ENCODE measurements at regions not wholly inside any gene's neighbourhood (a gene's known extent, or its start where the extent isn't known, plus 50 kb on each side); places are given as distances from the start of the nearest gene placed in this dataset.

GRCh38 chr4:137310593-137311490 is 221.5 kb downstream of the PCDH18 start:
- no peak for DNase-seq (ENCODE audit: low spot score)
- H3K27me3 ChIP-seq, result no peaks in the 10 kb centered on the region
- peaks cover 2% of the 10 kb centered on the region for H3K9me3 Mint-ChIP-seq
- no peaks in the 10 kb centered on the region for H3K4me1 Mint-ChIP-seq
- H2AFZ ChIP-seq (replicated peaks), result no peak overlapping the region
- H3K9ac ChIP-seq, result no peak overlapping the region
- H3F3A ChIP-seq (ENCODE audit: low read depth), result no peaks in the 10 kb centered on the region
- H3K27me3 Mint-ChIP-seq (ENCODE audit: insufficient read depth, low read depth), result no peaks in the 10 kb centered on the region
- no peaks in the 10 kb centered on the region for H3K79me2 ChIP-seq (ENCODE audit: low read depth)
- H4K20me1 ChIP-seq (ENCODE audit: low read depth), result no peaks in the 10 kb centered on the region
- no peak overlapping the region for H3K27ac ChIP-seq
- H3K4me1 ChIP-seq, result no peaks in the 10 kb centered on the region
- H3K36me3 Mint-ChIP-seq, result no peaks in the 10 kb centered on the region
- H3K9me3 ChIP-seq (ENCODE audit: low read depth), result no peaks in the 10 kb centered on the region
- no peak overlapping the region for H3K27ac Mint-ChIP-seq
- no peak overlapping the region for H3K4me2 ChIP-seq
- TF ChIP-seq EZH2phosphoT487 (IDR thresholded peaks at IDR 0.05) (no peak), EZH2 (IDR thresholded peaks at IDR 0.05) (no peak), CTCF (IDR thresholded peaks at IDR 0.05) (no peak)
- no peak overlapping the region for H3K4me3 ChIP-seq
- no peaks in the 10 kb centered on the region for H3K36me3 ChIP-seq
- H3K4me3 Mint-ChIP-seq, result no peak overlapping the region

- no peaks in the 10 kb centered on the region for H3F3A ChIP-seq (ENCODE audit: low read depth)
- Mint-ChIP-seq H3K27ac (no peak overlapping the region), H3K4me3 (no peak overlapping the region), H3K4me1 (no peaks in the 10 kb centered on the region), H3K27me3 (ENCODE audit: insufficient read depth, low read depth) (no peaks in the 10 kb centered on the region), H3K9me3 (peaks cover 2% of the 10 kb centered on the region), H3K36me3 (no peaks in the 10 kb centered on the region)
- H2AFZ ChIP-seq (replicated peaks), result no peak overlapping the region
- no peaks in the 10 kb centered on the region for H3K9me3 ChIP-seq (ENCODE audit: low read depth)
- no peaks in the 10 kb centered on the region for H3K79me2 ChIP-seq (ENCODE audit: low read depth)
- H3K27ac ChIP-seq, result no peak overlapping the region
- H3K4me2 ChIP-seq, result no peak overlapping the region
- H4K20me1 ChIP-seq (ENCODE audit: low read depth), result no peaks in the 10 kb centered on the region
- no peak overlapping the region for H3K4me3 ChIP-seq
- DNase-seq (ENCODE audit: low spot score), result no peak
- H3K4me1 ChIP-seq, result no peaks in the 10 kb centered on the region
- H3K27me3 ChIP-seq, result no peaks in the 10 kb centered on the region
- no peak overlapping the region for H3K9ac ChIP-seq
- TF ChIP-seq EZH2 (IDR thresholded peaks at IDR 0.05) (no peak), CTCF (IDR thresholded peaks at IDR 0.05) (no peak), EZH2phosphoT487 (IDR thresholded peaks at IDR 0.05) (no peak)
- H3K36me3 ChIP-seq, result no peaks in the 10 kb centered on the region
Observed at GRCh38 chr4:137310166-137310565, 222.1 kb downstream of the PCDH18 start.

GRCh38 chr4:137309424-137309823 is 222.9 kb downstream of the PCDH18 start:
- Histone ChIP-seq H3K9ac (no peak overlapping the region), H3K4me2 (no peak overlapping the region), H3K79me2 (ENCODE audit: low read depth) (no peaks in the 10 kb centered on the region), H3K9me3 (ENCODE audit: low read depth) (no peaks in the 10 kb centered on the region), H3K4me3 (no peak overlapping the region), H3K36me3 (no peaks in the 10 kb centered on the region), H4K20me1 (ENCODE audit: low read depth) (no peaks in the 10 kb centered on the region), H2AFZ (replicated peaks) (no peak overlapping the region), H3K27ac (no peak overlapping the region), H3K27me3 (no peaks in the 10 kb centered on the region), H3K4me1 (no peaks in the 10 kb centered on the region), H3F3A (ENCODE audit: low read depth) (no peaks in the 10 kb centered on the region)
- Mint-ChIP-seq H3K4me1 (no peaks in the 10 kb centered on the region), H3K4me3 (no peak overlapping the region), H3K27ac (no peak overlapping the region), H3K36me3 (no peaks in the 10 kb centered on the region), H3K9me3 (peaks cover 2% of the 10 kb centered on the region), H3K27me3 (ENCODE audit: insufficient read depth, low read depth) (no peaks in the 10 kb centered on the region)
- TF ChIP-seq EZH2phosphoT487 (IDR thresholded peaks at IDR 0.05), result no peak
- no peak for DNase-seq (ENCODE audit: low spot score)

DNA sequence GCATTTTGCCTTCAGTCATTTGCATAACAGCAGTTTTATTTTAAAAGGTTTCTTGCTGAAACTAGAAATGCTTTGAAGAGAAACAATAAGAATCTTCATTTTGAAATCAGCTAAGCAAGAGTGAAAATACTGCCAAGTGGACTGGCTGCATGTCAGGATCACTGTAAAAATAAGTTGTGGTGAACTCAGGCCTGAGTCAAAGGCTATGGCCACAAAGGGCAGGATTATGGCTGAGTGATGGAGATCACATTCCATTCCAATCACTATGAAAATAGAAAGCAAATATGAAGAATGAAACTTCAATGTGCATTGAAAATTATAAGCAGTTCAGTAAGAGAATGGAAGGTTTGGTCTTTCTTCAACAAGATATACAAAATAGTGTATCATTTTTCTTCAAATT is 224.5 kb downstream of the PCDH18 start:
- Mint-ChIP-seq H3K9me3 (peaks cover 2% of the 10 kb centered on the region), H3K36me3 (no peaks in the 10 kb centered on the region), H3K27ac (no peak overlapping the region), H3K27me3 (ENCODE audit: insufficient read depth, low read depth) (no peaks in the 10 kb centered on the region), H3K4me1 (no peaks in the 10 kb centered on the region), H3K4me3 (no peak overlapping the region)
- no peak overlapping the region for H3K9ac ChIP-seq
- no peaks in the 10 kb centered on the region for H3K4me1 ChIP-seq
- H4K20me1 ChIP-seq (ENCODE audit: low read depth), result no peaks in the 10 kb centered on the region
- H3K4me3 ChIP-seq, result no peak overlapping the region
- H3K27me3 ChIP-seq, result no peaks in the 10 kb centered on the region
- DNase-seq (ENCODE audit: low spot score), result no peak
- no peak overlapping the region for H2AFZ ChIP-seq (replicated peaks)
- no peaks in the 10 kb centered on the region for H3K36me3 ChIP-seq
- H3K27ac ChIP-seq, result no peak overlapping the region
- H3F3A ChIP-seq (ENCODE audit: low read depth), result no peaks in the 10 kb centered on the region
- TF ChIP-seq EZH2phosphoT487 (IDR thresholded peaks at IDR 0.05) (no peak), CTCF (IDR thresholded peaks at IDR 0.05) (no peak), EZH2 (IDR thresholded peaks at IDR 0.05) (no peak)
- H3K4me2 ChIP-seq, result no peak overlapping the region
- no peaks in the 10 kb centered on the region for H3K79me2 ChIP-seq (ENCODE audit: low read depth)
- H3K9me3 ChIP-seq (ENCODE audit: low read depth), result no peaks in the 10 kb centered on the region
